Endothelial cell of hepatic sinusoid (primary cell): ENCODE measurements at regions not wholly inside any gene's neighbourhood (a gene's known extent, or its start where the extent isn't known, plus 50 kb on each side); places are given as distances from the start of the nearest gene placed in this dataset.
"Not testable (repeated sequence)": the region's sequence is repeated elsewhere in the genome, so short reads cannot be mapped to it uniquely, and the experiment has no call there.

Experiments used
- in situ Hi-C: cut with HindIII; loops from 2 replicates; pipeline ENCODE4 v1.10.0; 2017; ENCODE audit warnings: low sequenced_read_pairs

GRCh38 chr2:39837856-39838453, 58.9 kb upstream of the THUMPD2 start:
- in situ Hi-C loops = loop anchor here (5.0 kb wide), 1 partner anchor 49 kb away; no protein-coding TSS in a partner anchor

- in situ Hi-C loops = loop anchor here (5.0 kb wide), 1 partner anchor 51 kb away; no protein-coding TSS in a partner anchor
Measured at GRCh38 chr2:39836638-39837037, 57.6 kb upstream of the THUMPD2 start.

DNA sequence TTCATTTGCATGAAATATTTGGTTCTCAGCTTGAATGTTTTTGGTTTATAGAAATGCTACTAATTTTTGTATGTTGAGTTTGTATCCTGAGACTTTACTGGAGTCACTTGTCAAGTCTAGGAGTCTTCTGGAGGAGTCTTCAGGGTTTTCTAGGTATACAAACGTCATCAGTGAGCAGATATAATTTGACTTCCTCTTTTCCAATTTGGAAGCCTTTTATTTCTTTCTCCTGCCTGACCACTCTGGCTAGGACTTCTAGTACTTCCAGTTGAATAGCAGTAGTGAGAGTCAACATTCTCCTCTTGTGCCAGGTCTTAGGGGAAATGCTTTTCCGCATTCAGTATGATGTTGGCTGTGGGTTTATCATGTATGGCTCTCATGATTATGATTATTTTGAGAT, 55.4 kb upstream of the THUMPD2 start:
- in situ Hi-C loops = no loop called here

- in situ Hi-C loops = not testable (repeated sequence)
Measured at GRCh38 chr2:39830610-39831009, 51.6 kb upstream of the THUMPD2 start.
